ENCODE measurements at regions not wholly inside any gene's neighbourhood (a gene's known extent, or its start where the extent isn't known, plus 50 kb on each side); places are given as distances from the start of the nearest gene placed in this dataset.

DNA sequence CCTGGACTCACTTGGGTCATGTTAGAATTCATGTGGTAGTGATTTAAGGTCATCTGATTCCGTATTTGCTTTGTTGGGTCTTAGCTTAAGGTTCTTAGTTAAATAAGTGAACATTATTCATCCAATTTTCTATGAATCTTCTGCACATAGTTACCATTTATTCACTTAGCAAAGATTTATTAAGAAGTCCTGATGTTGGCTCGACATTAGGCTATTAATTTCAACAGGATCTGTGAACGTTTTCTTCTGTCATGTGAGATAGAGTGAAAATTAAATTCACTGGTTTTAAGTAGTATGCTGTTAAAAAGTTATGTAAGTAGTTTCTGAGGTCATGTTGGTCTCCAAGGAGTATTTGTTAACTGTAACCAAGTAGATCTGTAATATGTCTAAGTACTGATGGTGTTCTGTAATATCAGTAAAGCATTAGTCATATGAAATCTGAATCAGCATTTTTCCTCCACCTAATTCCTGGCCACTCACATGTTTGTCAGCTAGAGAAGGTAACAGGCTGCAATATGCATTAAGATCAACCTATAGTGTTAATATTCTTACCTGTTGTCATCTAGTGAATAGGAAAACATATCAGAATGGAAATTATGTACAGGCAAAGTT lies 155.6 kb downstream of the PCDH7 start:
- TF ChIP-seq CTCF (IDR thresholded peaks at IDR 0.05) (no peak), POLR2A (IDR thresholded peaks at IDR 0.05) (no peak)
